Hematopoietic multipotent progenitor cell treated with erythropoietin and hydrocortisone succinate and interleukin-3 and kit ligand, for 8 days (in vitro differentiated cells): ENCODE measurements at regions not wholly inside any gene's neighbourhood (a gene's known extent, or its start where the extent isn't known, plus 50 kb on each side); places are given as distances from the start of the nearest gene placed in this dataset.
A peak's percentile ranks its signal among the peaks of the same experiment; 100 is the strongest.
"Not testable (repeated sequence)": the region's sequence is repeated elsewhere in the genome, so short reads cannot be mapped to it uniquely, and the experiment has no call there.

Experiments
- DNase-seq: peaks from one replicate; pipeline ENCODE4 v3.0.0-alpha.2; 2015

DNA sequence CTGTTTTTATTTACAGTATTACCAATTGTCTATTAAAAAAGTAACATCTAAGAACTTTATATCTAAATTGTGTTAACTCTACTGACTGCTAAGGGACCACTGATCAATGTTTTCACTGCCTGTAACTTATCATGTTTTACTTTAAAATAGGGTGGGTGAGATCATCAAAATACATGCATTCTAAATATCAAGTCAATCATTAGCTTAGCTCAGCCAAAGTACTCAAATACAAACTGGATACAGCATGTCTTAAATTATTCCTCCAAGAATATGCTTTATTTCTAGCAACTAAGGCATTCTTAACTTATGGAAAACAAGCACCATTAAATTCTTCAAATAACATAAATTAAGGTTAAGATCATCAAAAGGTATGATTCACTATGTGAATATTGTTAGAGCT is 638.7 kb upstream of the RGS18 start:
- no peak for DNase-seq

DNA sequence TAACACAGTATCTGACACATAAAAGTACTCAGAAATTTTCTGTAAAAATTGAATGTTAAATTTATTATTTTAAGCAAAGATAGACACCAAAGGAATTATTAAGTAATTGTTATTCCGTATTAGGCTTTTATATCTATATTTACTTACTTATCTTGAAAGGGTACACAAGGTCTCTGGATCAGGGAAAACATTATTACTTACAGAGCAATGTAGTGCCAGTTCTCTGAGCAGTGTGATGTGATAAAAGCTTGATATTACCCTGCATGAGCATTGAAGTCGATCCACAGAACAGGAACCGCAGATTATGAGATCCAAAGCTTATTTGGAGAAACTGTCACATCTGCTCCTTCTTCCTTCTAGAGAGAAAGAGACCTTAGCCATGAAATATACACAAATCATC is 637.9 kb upstream of the RGS18 start:
- DNase-seq, result no peak

- not testable (repeated sequence) for DNase-seq
These were observed 632.3 kb upstream of the RGS18 start for GRCh38 chr1:191525944-191526343.

DNA sequence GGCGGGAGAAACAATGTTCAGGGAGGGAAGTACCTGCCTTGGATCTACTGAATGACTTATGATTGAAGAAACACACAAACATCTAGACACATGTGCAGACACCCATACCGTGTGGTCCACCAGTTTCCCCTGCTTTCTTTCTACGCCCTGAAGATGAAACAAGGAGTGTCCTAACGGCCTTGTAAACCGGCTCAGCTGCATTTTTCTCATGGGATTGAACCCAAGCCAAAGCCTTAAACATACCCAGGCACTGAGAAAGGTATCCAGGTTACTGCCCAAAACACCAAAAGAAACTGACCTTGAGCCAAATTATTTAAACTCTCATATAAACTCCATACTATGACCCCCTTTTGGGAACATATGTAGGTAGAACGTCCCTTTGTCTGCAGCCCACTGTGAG is 630.0 kb upstream of the RGS18 start:
- DNase-seq, result no peak

- DNase-seq, result no peak
These were observed 627.3 kb upstream of the RGS18 start for GRCh38 chr1:191530928-191531327.

DNA sequence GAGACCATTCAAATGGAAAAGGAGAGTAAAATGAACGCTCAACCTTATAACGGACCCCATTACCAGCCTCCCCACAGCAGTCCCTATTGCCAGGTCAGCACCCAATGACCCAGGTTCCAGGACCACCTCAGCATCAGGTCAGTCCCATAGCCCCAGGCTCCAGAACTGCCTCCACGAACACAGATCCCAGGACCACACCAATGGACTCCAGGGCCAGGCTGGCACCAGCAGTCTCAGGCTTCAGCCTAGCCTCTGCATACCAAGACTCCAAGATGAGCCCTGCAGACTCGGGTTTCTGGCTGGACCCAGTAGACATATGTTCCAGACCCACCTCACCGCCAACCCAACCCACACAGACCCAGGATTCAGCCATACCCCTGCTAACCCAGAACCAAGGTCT is 625.0 kb upstream of the RGS18 start:
- DNase-seq, result no peak

DNA sequence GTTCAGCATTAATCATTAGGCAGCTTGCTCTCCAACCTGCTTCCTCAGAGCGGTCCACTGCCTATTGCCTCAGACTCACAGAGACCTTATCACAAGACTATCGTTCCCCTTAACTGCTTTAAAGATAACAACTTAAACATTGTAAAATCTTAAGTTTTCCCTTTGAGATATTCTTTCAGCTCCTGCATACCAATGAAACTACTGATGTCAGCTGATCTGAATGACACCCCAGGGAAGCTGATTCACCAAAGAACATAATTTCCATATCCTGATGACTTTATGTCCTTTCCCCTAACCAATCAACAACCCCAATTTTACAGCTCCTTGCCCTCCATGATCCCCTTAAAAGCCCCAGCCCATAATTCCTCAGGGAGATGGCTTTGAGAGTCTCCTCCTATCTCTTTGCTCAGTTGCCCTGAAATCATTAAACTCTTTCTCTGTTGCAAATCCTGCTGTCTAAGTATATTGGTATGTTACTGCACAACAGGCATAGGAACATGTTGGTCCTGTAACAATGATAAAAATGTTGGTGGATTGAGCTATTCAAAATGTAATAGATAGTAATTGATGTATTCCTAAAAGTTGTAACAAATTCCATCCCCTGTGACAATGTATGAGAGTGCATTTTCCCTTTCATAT is 621.4 kb upstream of the RGS18 start:
- no peak for DNase-seq

- DNase-seq, result no peak
These were observed 616.5 kb upstream of the RGS18 start for GRCh38 chr1:191541758-191542157.

DNA sequence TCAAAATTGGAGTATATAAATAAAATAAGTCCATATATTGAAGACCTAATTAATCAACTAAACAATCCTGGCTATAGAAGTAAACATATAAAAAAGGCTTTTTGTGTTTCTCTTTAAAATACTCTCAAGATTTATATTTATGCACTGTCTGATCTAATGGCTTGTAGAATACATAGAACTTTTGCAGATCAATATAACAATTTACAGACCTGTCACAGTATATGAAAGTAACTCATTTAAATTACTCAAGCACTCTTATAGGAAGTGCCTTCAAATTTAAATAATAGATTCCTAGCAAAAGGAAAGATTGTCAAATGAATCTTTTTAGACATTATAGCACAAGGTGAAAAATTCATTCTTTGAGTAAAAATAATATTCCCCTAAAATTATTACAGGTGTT is 615.8 kb upstream of the RGS18 start:
- DNase-seq, result no peak

DNA sequence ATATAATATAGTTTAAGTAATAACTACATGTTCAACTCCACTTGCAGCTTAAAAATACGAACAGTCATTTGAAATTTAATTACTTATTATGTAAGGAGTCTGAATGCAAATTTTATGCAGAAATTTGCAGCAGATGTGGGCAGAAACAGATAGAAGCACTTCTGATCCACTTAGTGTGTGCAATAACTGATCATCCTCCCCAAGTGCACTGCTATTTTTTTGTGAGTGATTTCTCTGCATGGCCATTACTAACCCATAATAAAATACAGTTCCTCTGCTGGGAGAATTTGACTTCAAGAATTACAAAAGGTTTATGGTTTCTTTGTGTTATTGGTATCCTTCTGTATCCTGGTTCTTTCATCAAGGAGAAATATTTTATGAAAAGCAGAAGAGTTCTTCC is 611.5 kb upstream of the RGS18 start:
- no peak for DNase-seq

- DNase-seq, result no peak
These were observed 607.2 kb upstream of the RGS18 start for GRCh38 chr1:191551019-191551418.

- no peak for DNase-seq
These were observed 599.9 kb upstream of the RGS18 start for GRCh38 chr1:191558379-191558778.

GRCh38 chr1:191561276-191561675 is 597.0 kb upstream of the RGS18 start:
- no peak for DNase-seq

GRCh38 chr1:191564275-191564674 is 594.0 kb upstream of the RGS18 start:
- no peak for DNase-seq

GRCh38 chr1:191572479-191572878 is 585.8 kb upstream of the RGS18 start:
- DNase-seq, result no peak

GRCh38 chr1:191575180-191575579 is 583.1 kb upstream of the RGS18 start:
- DNase-seq, result no peak

DNA sequence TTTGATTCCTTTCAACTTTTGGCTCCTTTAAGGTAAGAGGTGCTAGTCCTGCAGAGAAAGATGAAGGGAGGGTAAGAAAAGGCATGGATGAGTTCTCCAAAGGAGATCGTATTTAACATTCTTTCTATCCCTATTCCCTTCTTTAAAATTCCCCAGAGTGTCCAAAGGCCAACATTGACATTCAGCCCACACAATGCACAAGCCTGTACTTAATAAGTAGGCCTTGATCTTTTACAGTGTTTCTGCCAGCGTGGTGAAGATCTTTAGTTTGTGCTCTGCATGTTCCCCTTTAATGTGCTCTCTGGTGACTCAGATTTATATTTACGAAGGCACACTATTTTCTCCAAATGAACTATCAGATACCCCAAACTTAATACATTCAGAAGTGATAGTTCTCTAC is 582.5 kb upstream of the RGS18 start:
- no peak for DNase-seq

GRCh38 chr1:191577213-191577612 is 581.0 kb upstream of the RGS18 start:
- DNase-seq, result no peak

- no peak for DNase-seq
These were observed 580.0 kb upstream of the RGS18 start for GRCh38 chr1:191578281-191578680.

DNA sequence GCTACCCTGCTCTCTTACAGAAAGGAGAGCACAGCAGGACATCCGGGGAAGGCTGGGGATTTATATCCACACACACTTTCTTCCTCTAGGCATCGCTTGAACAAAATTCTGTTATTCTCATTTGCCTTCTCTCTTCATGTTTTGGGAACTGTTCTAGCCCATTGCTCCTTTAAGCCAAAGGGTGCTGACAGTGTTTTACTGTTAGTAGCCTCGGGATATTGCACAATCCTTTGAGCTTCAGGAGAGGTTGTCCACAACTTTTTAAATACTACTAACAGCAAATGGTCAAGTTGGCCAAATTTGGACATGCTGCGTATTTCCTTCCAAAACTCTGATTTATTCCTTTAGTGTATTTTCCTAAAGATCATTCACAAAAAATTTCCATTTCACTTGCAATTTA is 579.2 kb upstream of the RGS18 start:
- no peak for DNase-seq

- DNase-seq, result peak; percentile 57
These were observed 576.1 kb upstream of the RGS18 start for GRCh38 chr1:191582169-191582568.

DNA sequence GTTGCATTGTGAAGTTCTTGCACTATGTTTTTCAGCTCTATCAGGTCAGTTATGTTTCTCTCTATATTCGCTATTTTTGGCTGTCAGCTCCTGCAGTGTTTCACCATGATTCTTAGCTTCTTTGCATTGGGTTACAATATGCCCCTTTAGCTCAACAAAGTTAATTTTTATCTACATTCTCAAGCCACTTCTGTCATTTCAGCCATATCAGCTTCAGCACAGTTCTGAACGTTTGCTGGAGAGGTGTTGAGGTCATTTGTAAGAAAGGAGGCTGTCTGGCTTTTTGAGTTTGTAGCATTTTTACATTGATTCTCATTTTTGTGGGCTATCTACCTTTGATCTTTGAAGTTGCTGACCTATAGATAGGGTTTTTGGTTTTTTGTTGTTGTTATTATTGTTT is 573.2 kb upstream of the RGS18 start:
- no peak for DNase-seq

DNA sequence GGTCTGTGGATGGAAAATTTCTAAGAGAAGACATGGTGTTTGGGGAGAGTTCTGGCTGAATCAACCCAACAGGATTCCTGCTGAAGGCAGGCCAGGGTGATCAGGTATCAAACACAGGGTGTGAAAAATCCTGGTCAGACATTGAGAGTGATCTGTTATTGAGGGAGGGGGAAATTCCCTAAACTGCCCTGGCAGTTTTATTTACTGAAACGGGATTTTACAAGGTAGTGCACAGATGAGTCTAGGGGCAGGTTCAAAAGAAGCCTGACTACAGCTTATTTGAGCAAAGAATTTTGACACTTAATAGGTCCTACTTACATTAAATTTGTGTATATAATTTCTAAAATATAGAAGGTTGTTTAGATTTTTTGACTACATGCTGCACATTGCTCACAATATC is 569.4 kb upstream of the RGS18 start:
- DNase-seq, result no peak

DNA sequence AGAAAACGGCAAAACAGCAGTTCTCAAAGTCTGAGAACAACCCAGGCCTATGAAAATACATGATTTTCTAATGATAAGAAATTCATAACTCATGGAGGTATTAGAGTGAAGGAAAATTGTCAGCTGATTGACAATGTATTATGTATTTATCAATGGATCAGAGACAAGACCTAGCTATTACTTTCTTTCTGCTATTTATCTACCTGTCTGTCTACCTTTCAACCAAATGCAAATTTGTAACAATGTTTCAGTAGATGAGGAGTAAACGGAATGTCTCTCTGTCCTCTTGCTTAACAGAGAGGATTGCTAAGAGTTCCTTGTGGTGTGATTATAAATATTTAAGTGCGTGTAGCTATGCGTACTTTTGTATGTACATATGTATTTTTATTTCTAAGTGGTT is 568.7 kb upstream of the RGS18 start:
- no peak for DNase-seq

GRCh38 chr1:191590578-191590977 is 567.7 kb upstream of the RGS18 start:
- no peak for DNase-seq

GRCh38 chr1:191592039-191592438 is 566.2 kb upstream of the RGS18 start:
- DNase-seq, result no peak
